Panc1 (cell line): ENCODE measurements at regions not wholly inside any gene's neighbourhood (a gene's known extent, or its start where the extent isn't known, plus 50 kb on each side); places are given as distances from the start of the nearest gene placed in this dataset.

Experiments used
- ATAC-seq: fragments of 200-7000 bp; cut with Tn5 transposase; 2 replicates; pipeline ENCODE4 v1.9.1; 2020; ENCODE audit warnings: mild to moderate bottlenecking, moderate library complexity
- BruUV-seq: library from RNA; stranded (reverse); fragments of 400-500 nt; replicated peaks from 2 replicates; lab custom pipeline; 2021; lab: Mats Ljungman, UMichigan
- CTCF ChIA-PET: fragments of 300-600 bp; sonication (Branson Sonifier 250); formaldehyde crosslinking; loops from one replicate; lab custom pipeline; 2022; ENCODE audit warnings: antibody characterized with exemption; lab: Charles Lee
- POLR2A ChIA-PET: fragments of 300-600 bp; sonication (Branson Sonifier 250); formaldehyde crosslinking; loops from one replicate; lab custom pipeline; 2022; ENCODE audit warnings: antibody characterized with exemption; lab: Charles Lee
- DNase-seq: peaks from one replicate; pipeline ENCODE4 v3.0.0-alpha.2; 2010; ENCODE audit warnings: low read depth, low spot score
- H3K27ac ChIP-seq: 2 replicates; pipeline ENCODE4 v1.5.1; 2011; ENCODE audit warnings: mild to moderate bottlenecking, low read length, inconsistent platforms
- H3K27me3 ChIP-seq: fragments of 200-500 bp; sonication (Bioruptor generic); 2 replicates; pipeline ENCODE4 v1.6.0; 2014; ENCODE audit warnings: low read length, inconsistent platforms; ENCODE audit not compliant: control insufficient read depth, insufficient read depth
- H3K36me3 ChIP-seq: fragments of 200-500 bp; sonication (Bioruptor generic); 2 replicates; pipeline ENCODE4 v1.5.1; 2014; ENCODE audit warnings: inconsistent platforms, mild to moderate bottlenecking, low read length, moderate library complexity; ENCODE audit not compliant: control insufficient read depth, insufficient read depth
- H3K4me1 ChIP-seq: 2 replicates; pipeline ENCODE4 v1.5.1; 2011; ENCODE audit warnings: inconsistent platforms, mild to moderate bottlenecking, low read length, moderate library complexity; ENCODE audit not compliant: control insufficient read depth, insufficient read depth
- H3K4me3 ChIP-seq, 2 experiments: 2 replicates each; pipeline ENCODE4 v1.5.1; 2011 to 2012; ENCODE audit warnings: low read depth in 2 of 2, low read length in 2 of 2, mild to moderate bottlenecking in 2 of 2, inconsistent platforms in 1 of 2, moderate library complexity in 1 of 2
- H3K9me3 ChIP-seq: fragments of 200-500 bp; sonication (Bioruptor generic); 2 replicates; pipeline ENCODE4 v1.5.1; 2014; ENCODE audit warnings: low read depth, mild to moderate bottlenecking, inconsistent platforms, low read length, moderate library complexity; ENCODE audit not compliant: control insufficient read depth, insufficient read depth
- POLR2AphosphoS5 ChIP-seq: IDR thresholded peaks from 2 replicates; pipeline ENCODE4 v1.6.1; 2012; ENCODE audit warnings: mild to moderate bottlenecking, low read depth, low read length, moderate library complexity
- SIN3A ChIP-seq: IDR thresholded peaks from 2 replicates; pipeline ENCODE4 v1.6.1; 2012; ENCODE audit warnings: low read depth, mild to moderate bottlenecking, low read length, moderate library complexity, borderline replicate concordance; ENCODE audit not compliant: insufficient read depth
- TCF7L2 ChIP-seq: IDR thresholded peaks from 2 replicates; pipeline ENCODE4 v1.6.1; 2011; ENCODE audit warnings: mild to moderate bottlenecking, low read depth, low read length, inconsistent platforms
- in situ Hi-C: cut with HindIII; loops from 2 replicates; pipeline ENCODE4 v1.10.0; 2016; ENCODE audit warnings: low sequenced_read_pairs, low pct_unique_long_range_greater_than_20kb
- intact Hi-C: fragments of 100-400 bp; cut with micrococcal nuclease; formaldehyde crosslinking; loops from one replicate; pipeline ENCODE4 v1.10.0; 2022; ENCODE audit not compliant: unreplicated experiment
- TF ChIP-seq, protein P1 (sequence below), 2 experiments: IDR thresholded peaks; 2 replicates each; pipeline ENCODE4 v1.6.1; 2011 to 2012; ENCODE audit warnings: low read depth in 2 of 2, control low read depth in 1 of 2, low read length in 1 of 2, mild to moderate bottlenecking in 1 of 2, moderate library complexity in 1 of 2; ENCODE audit not compliant: insufficient read depth in 1 of 2
- TF ChIP-seq, protein P2 (sequence below): fragments of 450-650 bp; IDR thresholded peaks from 2 replicates; pipeline ENCODE4 v1.5.1; 2017; ENCODE audit warnings: mild to moderate bottlenecking

DNA sequence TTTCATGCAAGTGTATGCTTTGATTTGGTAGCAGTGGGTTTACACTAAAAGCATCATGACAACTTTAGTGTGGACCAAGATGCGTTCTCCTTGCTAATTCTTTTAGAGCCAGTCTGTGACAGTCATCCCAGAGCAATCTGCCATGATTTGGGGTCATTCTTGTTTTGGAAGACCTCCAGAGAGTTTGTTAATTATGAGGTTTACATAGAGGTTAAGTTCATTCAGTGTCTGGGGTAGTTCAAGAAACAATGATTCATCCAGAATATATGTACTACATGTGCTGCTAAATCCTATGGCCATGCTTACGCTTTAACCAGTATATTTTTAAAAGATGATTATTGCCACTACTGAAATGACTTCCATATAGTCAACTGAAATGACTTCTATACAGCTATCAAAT, 328.5 kb upstream of the AGA start:
- intact Hi-C loops (no loop called here), in situ Hi-C loops (no loop called here)
- CTCF ChIA-PET: no interaction called here
- Histone ChIP-seq H3K27me3 (no peaks in the 10 kb centered on the region), H3K9me3 (no peaks in the 10 kb centered on the region), H3K36me3 (no peaks in the 10 kb centered on the region), H3K27ac (no peak overlapping the region), H3K4me3 (no peak overlapping the region), H3K4me1 (no peaks in the 10 kb centered on the region)
- DNase-seq: no peak
- TF ChIP-seq SIN3A: no peak
- TF ChIP-seq POLR2AphosphoS5: no peak
- TF ChIP-seq, protein P1, sequence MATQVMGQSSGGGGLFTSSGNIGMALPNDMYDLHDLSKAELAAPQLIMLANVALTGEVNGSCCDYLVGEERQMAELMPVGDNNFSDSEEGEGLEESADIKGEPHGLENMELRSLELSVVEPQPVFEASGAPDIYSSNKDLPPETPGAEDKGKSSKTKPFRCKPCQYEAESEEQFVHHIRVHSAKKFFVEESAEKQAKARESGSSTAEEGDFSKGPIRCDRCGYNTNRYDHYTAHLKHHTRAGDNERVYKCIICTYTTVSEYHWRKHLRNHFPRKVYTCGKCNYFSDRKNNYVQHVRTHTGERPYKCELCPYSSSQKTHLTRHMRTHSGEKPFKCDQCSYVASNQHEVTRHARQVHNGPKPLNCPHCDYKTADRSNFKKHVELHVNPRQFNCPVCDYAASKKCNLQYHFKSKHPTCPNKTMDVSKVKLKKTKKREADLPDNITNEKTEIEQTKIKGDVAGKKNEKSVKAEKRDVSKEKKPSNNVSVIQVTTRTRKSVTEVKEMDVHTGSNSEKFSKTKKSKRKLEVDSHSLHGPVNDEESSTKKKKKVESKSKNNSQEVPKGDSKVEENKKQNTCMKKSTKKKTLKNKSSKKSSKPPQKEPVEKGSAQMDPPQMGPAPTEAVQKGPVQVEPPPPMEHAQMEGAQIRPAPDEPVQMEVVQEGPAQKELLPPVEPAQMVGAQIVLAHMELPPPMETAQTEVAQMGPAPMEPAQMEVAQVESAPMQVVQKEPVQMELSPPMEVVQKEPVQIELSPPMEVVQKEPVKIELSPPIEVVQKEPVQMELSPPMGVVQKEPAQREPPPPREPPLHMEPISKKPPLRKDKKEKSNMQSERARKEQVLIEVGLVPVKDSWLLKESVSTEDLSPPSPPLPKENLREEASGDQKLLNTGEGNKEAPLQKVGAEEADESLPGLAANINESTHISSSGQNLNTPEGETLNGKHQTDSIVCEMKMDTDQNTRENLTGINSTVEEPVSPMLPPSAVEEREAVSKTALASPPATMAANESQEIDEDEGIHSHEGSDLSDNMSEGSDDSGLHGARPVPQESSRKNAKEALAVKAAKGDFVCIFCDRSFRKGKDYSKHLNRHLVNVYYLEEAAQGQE (IDR thresholded peaks at IDR 0.05; ENCODE audit: insufficient read depth in 1 of 2, low read depth in 2 of 2, low read length in 1 of 2): no peak
- POLR2A ChIA-PET: no interaction called here
- ATAC-seq: no peak
- BruUV-seq: no TSS peak

DNA sequence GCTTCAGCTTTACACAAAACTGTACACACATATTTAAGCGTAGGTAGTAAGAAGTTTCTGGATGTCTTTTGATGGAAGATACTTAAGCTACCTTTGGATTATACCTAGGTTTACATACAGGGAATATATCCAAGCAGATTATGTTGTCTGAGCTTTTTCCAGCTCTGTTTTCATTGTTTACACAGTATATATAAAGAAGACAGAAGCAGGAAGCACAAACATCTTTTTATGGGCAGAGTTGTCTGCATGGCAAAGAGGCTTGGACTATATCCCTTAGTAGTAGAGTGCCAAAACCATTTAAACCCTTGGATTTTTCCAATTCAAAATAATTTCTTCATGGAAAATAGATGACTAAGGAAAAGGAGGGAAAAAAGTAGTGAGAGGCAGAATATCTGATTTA, 329.4 kb upstream of the AGA start:
- ATAC-seq (no peak), DNase-seq (no peak)
- no peaks in the 10 kb centered on the region for H3K36me3 ChIP-seq
- intact Hi-C loops (no loop called here), in situ Hi-C loops (no loop called here)
- POLR2A ChIA-PET: no interaction called here
- no peaks in the 10 kb centered on the region for H3K4me1 ChIP-seq
- TF ChIP-seq, protein P1 (IDR thresholded peaks at IDR 0.05; ENCODE audit: insufficient read depth in 1 of 2, low read depth in 2 of 2, low read length in 1 of 2): no peak
- TF ChIP-seq, protein P2, sequence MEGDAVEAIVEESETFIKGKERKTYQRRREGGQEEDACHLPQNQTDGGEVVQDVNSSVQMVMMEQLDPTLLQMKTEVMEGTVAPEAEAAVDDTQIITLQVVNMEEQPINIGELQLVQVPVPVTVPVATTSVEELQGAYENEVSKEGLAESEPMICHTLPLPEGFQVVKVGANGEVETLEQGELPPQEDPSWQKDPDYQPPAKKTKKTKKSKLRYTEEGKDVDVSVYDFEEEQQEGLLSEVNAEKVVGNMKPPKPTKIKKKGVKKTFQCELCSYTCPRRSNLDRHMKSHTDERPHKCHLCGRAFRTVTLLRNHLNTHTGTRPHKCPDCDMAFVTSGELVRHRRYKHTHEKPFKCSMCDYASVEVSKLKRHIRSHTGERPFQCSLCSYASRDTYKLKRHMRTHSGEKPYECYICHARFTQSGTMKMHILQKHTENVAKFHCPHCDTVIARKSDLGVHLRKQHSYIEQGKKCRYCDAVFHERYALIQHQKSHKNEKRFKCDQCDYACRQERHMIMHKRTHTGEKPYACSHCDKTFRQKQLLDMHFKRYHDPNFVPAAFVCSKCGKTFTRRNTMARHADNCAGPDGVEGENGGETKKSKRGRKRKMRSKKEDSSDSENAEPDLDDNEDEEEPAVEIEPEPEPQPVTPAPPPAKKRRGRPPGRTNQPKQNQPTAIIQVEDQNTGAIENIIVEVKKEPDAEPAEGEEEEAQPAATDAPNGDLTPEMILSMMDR: no peak
- no peak for TF ChIP-seq TCF7L2
- TF ChIP-seq SIN3A: no peak
- TF ChIP-seq POLR2AphosphoS5: no peak
- H3K27me3 ChIP-seq: no peaks in the 10 kb centered on the region
- CTCF ChIA-PET: no interaction called here
- BruUV-seq: no TSS peak
- H3K4me3 ChIP-seq: no peak overlapping the region
- H3K9me3 ChIP-seq: no peaks in the 10 kb centered on the region
- no peak overlapping the region for H3K27ac ChIP-seq
